HG03460 (cell line): ENCODE measurements at regions not wholly inside any gene's neighbourhood (a gene's known extent, or its start where the extent isn't known, plus 50 kb on each side); places are given as distances from the start of the nearest gene placed in this dataset.
"Not testable (repeated sequence)": the region's sequence is repeated elsewhere in the genome, so short reads cannot be mapped to it uniquely, and the experiment has no call there.

Experiments
- ATAC-seq: cut with Tn5 transposase; IDR thresholded peaks from one replicate; pipeline ENCODE4 v1.9.1; 2021; ENCODE audit not compliant: unreplicated experiment

- no peak for ATAC-seq
Observed at GRCh38 chr20:53652859-53653517, 59.3 kb upstream of the ZNF217 start.

- peak; percentile 65 for ATAC-seq
Observed at GRCh38 chr20:53652090-53652858, 58.6 kb upstream of the ZNF217 start.

DNA sequence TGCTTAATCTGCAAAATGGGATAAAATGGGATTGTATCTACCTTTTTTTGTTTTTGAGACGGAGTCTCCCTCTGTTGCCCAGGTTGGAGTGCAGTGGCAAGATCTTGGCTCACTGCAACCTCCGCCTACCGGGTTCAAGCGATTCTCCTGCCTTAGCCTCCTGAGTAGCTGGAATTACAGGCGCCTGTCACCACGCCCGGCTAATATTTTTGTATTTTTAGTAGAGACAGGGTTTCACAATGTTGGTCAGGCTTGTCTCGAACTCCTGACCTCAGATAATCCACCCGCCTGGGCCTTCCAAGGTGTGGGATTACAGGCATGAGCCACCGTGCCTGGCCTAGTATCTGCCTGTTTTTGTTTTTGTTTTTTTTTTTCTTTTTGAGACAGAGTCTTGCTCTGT lies 55.9 kb upstream of the ZNF217 start:
- ATAC-seq: not testable (repeated sequence)

DNA sequence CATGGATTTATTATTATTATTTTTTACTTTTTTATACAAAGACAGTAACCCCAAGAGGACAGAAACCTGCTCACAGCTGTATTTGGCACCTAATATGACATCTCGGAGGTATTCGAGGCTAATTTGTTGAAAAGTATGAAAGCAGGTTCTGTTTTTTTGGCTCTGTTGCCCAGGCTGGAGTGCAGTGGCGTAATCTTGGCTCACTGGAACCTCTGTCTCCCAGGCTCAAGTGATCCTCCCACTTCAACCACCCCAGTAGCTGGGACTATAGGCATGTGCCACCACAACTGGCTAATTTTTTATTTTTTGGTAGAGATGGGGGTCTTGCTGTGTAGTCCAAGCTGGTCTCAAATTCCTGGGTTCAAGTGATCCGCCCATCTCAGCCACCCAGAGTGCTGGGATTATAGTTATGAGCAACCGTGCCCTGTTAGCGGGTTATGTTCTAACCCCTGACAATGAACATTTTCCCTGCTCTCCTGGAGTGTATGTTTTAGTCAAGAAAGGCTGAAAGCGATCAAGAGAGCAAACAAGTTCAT lies 53.7 kb upstream of the ZNF217 start:
- no peak for ATAC-seq

DNA sequence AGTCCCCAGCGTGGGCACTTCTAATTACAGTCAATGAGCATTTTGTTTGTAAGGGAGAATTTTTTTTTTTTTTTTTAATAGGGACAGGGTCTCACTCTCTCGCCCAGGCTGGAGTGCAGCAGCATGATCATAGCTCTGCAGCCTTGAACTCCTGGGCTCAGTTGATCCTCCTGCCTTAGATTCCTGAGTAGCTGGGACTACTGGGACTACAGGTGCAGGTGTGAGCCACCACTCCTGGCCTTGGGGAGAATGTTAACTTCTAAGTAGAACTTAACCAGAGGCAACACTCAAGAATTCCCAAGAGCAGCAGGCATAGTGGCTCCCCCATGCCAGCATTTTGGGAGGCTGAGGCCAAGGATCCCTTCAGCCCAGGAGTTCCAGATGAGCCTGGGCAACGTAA lies 52.9 kb upstream of the ZNF217 start:
- ATAC-seq: no peak

GRCh38 chr20:53645582-53645897 lies 51.9 kb upstream of the ZNF217 start:
- ATAC-seq: no peak

DNA sequence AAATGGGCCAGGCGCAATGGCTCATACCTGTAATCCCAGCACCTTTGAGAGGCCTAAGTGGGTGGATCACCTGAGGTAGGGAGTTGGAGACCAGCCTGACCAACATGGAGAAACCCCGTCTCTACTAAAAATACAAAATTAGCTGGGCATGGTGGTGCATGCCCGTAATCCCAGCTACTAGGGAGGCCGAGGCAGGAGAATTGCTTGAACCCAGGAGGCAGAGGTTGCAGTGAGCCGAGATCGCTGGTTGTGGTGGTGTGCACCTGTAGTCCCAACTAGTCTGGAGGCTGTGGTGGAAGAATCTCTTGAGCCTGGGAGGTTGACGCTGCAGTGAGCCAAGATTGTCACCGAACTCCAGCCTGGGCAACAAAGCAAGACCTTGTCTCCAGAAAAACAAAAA lies 50.5 kb upstream of the ZNF217 start:
- ATAC-seq: not testable (repeated sequence)
